ENCODE measurements at regions not wholly inside any gene's neighbourhood (a gene's known extent, or its start where the extent isn't known, plus 50 kb on each side); places are given as distances from the start of the nearest gene placed in this dataset.
"Not testable (repeated sequence)": the region's sequence is repeated elsewhere in the genome, so short reads cannot be mapped to it uniquely, and the experiment has no call there.

- peak; percentile 97 for DNase-seq (ENCODE audit: low read depth)
- H3K4me3 ChIP-seq (ENCODE audit: control insufficient read depth, low read depth, low read length), result peak overlapping the region; percentile 43
- no peak for TF ChIP-seq CTCF (conservative IDR thresholded peaks at IDR 0.05; ENCODE audit: control insufficient read depth, insufficient read depth, low read depth, low read length)
Observed at GRCh38 chrX:45803383-45803921, 602.8 kb upstream of the DIPK2B start.

- DNase-seq (ENCODE audit: low read depth), result peak; percentile 65
- peak overlapping the region; percentile 43 for H3K4me3 ChIP-seq (ENCODE audit: control insufficient read depth, low read depth, low read length)
- peak; percentile 36 for TF ChIP-seq CTCF (conservative IDR thresholded peaks at IDR 0.05; ENCODE audit: control insufficient read depth, insufficient read depth, low read depth, low read length)
Observed at GRCh38 chrX:45801554-45801953, 600.9 kb upstream of the DIPK2B start.

GRCh38 chrX:45800746-45801453 is 600.2 kb upstream of the DIPK2B start:
- H3K4me3 ChIP-seq (ENCODE audit: control insufficient read depth, low read depth, low read length), result not testable (repeated sequence)
- peak; percentile 65 for DNase-seq (ENCODE audit: low read depth)

GRCh38 chrX:45799576-45799975 is 598.9 kb upstream of the DIPK2B start:
- no peak for TF ChIP-seq CTCF (conservative IDR thresholded peaks at IDR 0.05; ENCODE audit: control insufficient read depth, insufficient read depth, low read depth, low read length)
- H3K4me3 ChIP-seq (ENCODE audit: control insufficient read depth, low read depth, low read length), result no peak overlapping the region
- DNase-seq (ENCODE audit: low read depth), result no peak

GRCh38 chrX:45795546-45795945 is 594.9 kb upstream of the DIPK2B start:
- DNase-seq (ENCODE audit: low read depth), result no peak
- no peak overlapping the region for H3K4me3 ChIP-seq (ENCODE audit: control insufficient read depth, low read depth, low read length)
- no peak for TF ChIP-seq CTCF (conservative IDR thresholded peaks at IDR 0.05; ENCODE audit: control insufficient read depth, insufficient read depth, low read depth, low read length)

GRCh38 chrX:45794995-45795337 is 594.3 kb upstream of the DIPK2B start:
- no peak for TF ChIP-seq CTCF (conservative IDR thresholded peaks at IDR 0.05; ENCODE audit: control insufficient read depth, insufficient read depth, low read depth, low read length)
- no peak overlapping the region for H3K4me3 ChIP-seq (ENCODE audit: control insufficient read depth, low read depth, low read length)
- no peak for DNase-seq (ENCODE audit: low read depth)

- TF ChIP-seq CTCF (conservative IDR thresholded peaks at IDR 0.05; ENCODE audit: control insufficient read depth, insufficient read depth, low read depth, low read length), result no peak
- no peak for DNase-seq (ENCODE audit: low read depth)
- no peak overlapping the region for H3K4me3 ChIP-seq (ENCODE audit: control insufficient read depth, low read depth, low read length)
Observed at GRCh38 chrX:45794323-45794994, 593.8 kb upstream of the DIPK2B start.
